Mesendoderm (in vitro differentiated cells): ENCODE measurements at regions not wholly inside any gene's neighbourhood (a gene's known extent, or its start where the extent isn't known, plus 50 kb on each side); places are given as distances from the start of the nearest gene placed in this dataset.
A peak's percentile ranks its signal among the peaks of the same experiment; 100 is the strongest.

Experiments used
- DNase-seq: peaks from one replicate; pipeline ENCODE4 v3.0.0; 2013
- H2AK5ac ChIP-seq: 2 replicates; pipeline ENCODE4 v1.6.1; 2013; ENCODE audit warnings: low read length, inconsistent platforms
- H2BK120ac ChIP-seq: 2 replicates; pipeline ENCODE4 v1.6.1; 2013; ENCODE audit warnings: low read depth, mild to moderate bottlenecking, low read length, moderate library complexity, mixed read lengths
- H2BK15ac ChIP-seq: replicated peaks from 2 replicates; pipeline ENCODE4 v1.6.1; 2013; ENCODE audit warnings: low read depth, mild to moderate bottlenecking, moderate library complexity
- H2BK5ac ChIP-seq: 2 replicates; pipeline ENCODE4 v1.6.1; 2013; ENCODE audit warnings: low read length, inconsistent platforms
- H3K18ac ChIP-seq: 2 replicates; pipeline ENCODE4 v1.6.1; 2013; ENCODE audit warnings: mild to moderate bottlenecking, low read length, mixed read lengths
- H3K23ac ChIP-seq: one replicate; pipeline ENCODE4 v1.6.1; 2013; ENCODE audit warnings: low read length
- H3K27ac ChIP-seq: 2 replicates; pipeline ENCODE4 v1.5.1; 2013; ENCODE audit warnings: low read depth, mild to moderate bottlenecking, inconsistent platforms, low read length, moderate library complexity
- H3K27me3 ChIP-seq: 2 replicates; pipeline ENCODE4 v1.6.1; 2013; ENCODE audit warnings: low read length, control low read depth, mild to moderate bottlenecking, inconsistent platforms; ENCODE audit not compliant: insufficient read depth, poor library complexity
- H3K36me3 ChIP-seq: 2 replicates; pipeline ENCODE4 v1.6.1; 2013; ENCODE audit warnings: low read length, inconsistent platforms; ENCODE audit not compliant: control insufficient read depth, insufficient read depth
- H3K4ac ChIP-seq: one replicate; pipeline ENCODE4 v1.6.1; 2013; ENCODE audit warnings: low read depth, mild to moderate bottlenecking, low read length, moderate library complexity
- H3K4me1 ChIP-seq: 2 replicates; pipeline ENCODE4 v1.6.1; 2013; ENCODE audit warnings: low read depth, low read length, inconsistent platforms; ENCODE audit not compliant: control insufficient read depth
- H3K4me2 ChIP-seq: 2 replicates; pipeline ENCODE4 v1.6.1; 2013; ENCODE audit warnings: low read length
- H3K4me3 ChIP-seq: 2 replicates; pipeline ENCODE4 v1.5.1; 2013; ENCODE audit warnings: mild to moderate bottlenecking, low read length
- H3K56ac ChIP-seq: one replicate; pipeline ENCODE4 v1.6.1; 2013; ENCODE audit warnings: low read length
- H3K79me1 ChIP-seq: 2 replicates; pipeline ENCODE4 v1.6.1; 2013; ENCODE audit warnings: low read length, inconsistent platforms
- H3K79me2 ChIP-seq: 2 replicates; pipeline ENCODE4 v1.6.1; 2013; ENCODE audit warnings: mild to moderate bottlenecking, low read length; ENCODE audit not compliant: control insufficient read depth, insufficient read depth
- H3K9ac ChIP-seq: 2 replicates; pipeline ENCODE4 v1.6.1; 2013; ENCODE audit warnings: low read length, inconsistent platforms
- H4K5ac ChIP-seq: one replicate; pipeline ENCODE4 v1.6.1; 2013; ENCODE audit warnings: low read length
- H4K8ac ChIP-seq: one replicate; pipeline ENCODE4 v1.6.1; 2013; ENCODE audit warnings: low read depth, mild to moderate bottlenecking, control low read depth, low read length, moderate library complexity
- WGBS: extraction: QIAGEN DNeasy Blood & Tissue Kit; methylation state at CpG from one replicate; pipeline ENCODE4 v1.1.7; 2013; ENCODE audit warnings: low lambda C conversion rate, missing lambda C conversion rate; ENCODE audit not compliant: insufficient coverage; ENCODE audit errors: extremely low coverage; 5-methylcytosine and 5-hydroxymethylcytosine counted together

DNA sequence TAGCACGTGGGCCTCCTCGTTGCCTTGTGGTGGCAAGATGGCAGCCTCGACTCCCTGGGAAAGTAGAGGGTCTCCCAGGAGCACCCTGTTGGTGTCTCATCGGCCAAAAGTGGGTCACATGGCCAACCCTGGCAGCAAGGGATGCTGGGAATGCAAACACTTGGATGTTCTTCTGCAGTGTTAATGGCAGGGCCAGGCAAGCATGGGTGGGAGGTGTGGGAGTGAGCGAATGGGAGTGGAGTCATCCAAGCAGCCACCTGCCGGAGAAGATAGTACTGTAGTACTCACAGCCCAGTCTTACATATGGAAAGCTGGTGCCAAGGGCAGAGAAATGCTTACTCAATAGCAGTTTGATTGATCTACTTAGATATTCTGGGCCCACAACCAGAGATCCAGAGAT, 122.2 kb downstream of the INHBB start:
- no CpG with 5 or more reads among the region's 6 CpGs for WGBS
- H2AK5ac ChIP-seq: no peak overlapping the region
- no peak overlapping the region for H3K18ac ChIP-seq
- H3K4me3 ChIP-seq: no peak overlapping the region
- H3K27ac ChIP-seq: no peak overlapping the region
- H3K23ac ChIP-seq: no peak overlapping the region
- no peak overlapping the region for H3K4me2 ChIP-seq
- H3K79me1 ChIP-seq: no peaks in the 10 kb centered on the region
- no peak overlapping the region for H3K56ac ChIP-seq
- peaks cover 7% of the 10 kb centered on the region for H3K4me1 ChIP-seq
- H3K79me2 ChIP-seq: no peaks in the 10 kb centered on the region
- H4K8ac ChIP-seq: no peak overlapping the region
- no peak overlapping the region for H3K9ac ChIP-seq
- no peak overlapping the region for H4K5ac ChIP-seq
- H3K4ac ChIP-seq: no peak overlapping the region
- no peak for DNase-seq
- no peak overlapping the region for H2BK15ac ChIP-seq
- H3K36me3 ChIP-seq: no peaks in the 10 kb centered on the region
- no peak overlapping the region for H2BK120ac ChIP-seq
- no peak overlapping the region for H2BK5ac ChIP-seq
- peaks cover 6% of the 10 kb centered on the region for H3K27me3 ChIP-seq

DNA sequence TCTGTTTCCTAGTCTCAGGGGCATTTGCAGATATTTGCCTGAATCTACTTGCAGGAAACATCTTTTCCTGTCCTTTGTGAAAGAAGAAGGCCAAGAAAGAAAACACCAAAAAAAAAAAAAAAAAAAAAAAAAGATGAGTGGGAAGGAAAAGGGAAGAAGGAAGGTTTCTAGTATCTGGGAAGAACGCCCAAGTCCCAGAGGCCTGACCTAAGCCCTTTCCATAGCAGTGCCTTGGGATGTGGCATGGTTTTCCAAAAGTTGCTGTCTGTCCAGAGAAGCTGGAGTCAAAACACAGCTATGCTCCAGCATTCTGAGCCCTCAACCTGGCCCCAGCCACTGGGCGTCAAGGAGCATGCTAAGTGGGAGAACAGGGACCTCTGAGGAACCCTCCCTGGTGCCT, 123.5 kb downstream of the INHBB start:
- H3K27ac ChIP-seq: no peak overlapping the region
- H3K4me3 ChIP-seq: no peak overlapping the region
- no peak overlapping the region for H2BK120ac ChIP-seq
- no peaks in the 10 kb centered on the region for H3K79me1 ChIP-seq
- WGBS: no CpG with 5 or more reads among the region's 2 CpGs
- H2BK15ac ChIP-seq: no peak overlapping the region
- DNase-seq: no peak
- H3K4ac ChIP-seq: no peak overlapping the region
- no peak overlapping the region for H2AK5ac ChIP-seq
- peaks cover 7% of the 10 kb centered on the region for H3K4me1 ChIP-seq
- H3K23ac ChIP-seq: no peak overlapping the region
- H3K4me2 ChIP-seq: no peak overlapping the region
- peaks cover 2% of the 10 kb centered on the region for H3K27me3 ChIP-seq
- H3K9ac ChIP-seq: no peak overlapping the region
- H2BK5ac ChIP-seq: no peak overlapping the region
- no peak overlapping the region for H4K8ac ChIP-seq
- no peak overlapping the region for H4K5ac ChIP-seq
- H3K79me2 ChIP-seq: no peaks in the 10 kb centered on the region
- no peak overlapping the region for H3K56ac ChIP-seq
- H3K18ac ChIP-seq: no peak overlapping the region
- H3K36me3 ChIP-seq: no peaks in the 10 kb centered on the region

DNA sequence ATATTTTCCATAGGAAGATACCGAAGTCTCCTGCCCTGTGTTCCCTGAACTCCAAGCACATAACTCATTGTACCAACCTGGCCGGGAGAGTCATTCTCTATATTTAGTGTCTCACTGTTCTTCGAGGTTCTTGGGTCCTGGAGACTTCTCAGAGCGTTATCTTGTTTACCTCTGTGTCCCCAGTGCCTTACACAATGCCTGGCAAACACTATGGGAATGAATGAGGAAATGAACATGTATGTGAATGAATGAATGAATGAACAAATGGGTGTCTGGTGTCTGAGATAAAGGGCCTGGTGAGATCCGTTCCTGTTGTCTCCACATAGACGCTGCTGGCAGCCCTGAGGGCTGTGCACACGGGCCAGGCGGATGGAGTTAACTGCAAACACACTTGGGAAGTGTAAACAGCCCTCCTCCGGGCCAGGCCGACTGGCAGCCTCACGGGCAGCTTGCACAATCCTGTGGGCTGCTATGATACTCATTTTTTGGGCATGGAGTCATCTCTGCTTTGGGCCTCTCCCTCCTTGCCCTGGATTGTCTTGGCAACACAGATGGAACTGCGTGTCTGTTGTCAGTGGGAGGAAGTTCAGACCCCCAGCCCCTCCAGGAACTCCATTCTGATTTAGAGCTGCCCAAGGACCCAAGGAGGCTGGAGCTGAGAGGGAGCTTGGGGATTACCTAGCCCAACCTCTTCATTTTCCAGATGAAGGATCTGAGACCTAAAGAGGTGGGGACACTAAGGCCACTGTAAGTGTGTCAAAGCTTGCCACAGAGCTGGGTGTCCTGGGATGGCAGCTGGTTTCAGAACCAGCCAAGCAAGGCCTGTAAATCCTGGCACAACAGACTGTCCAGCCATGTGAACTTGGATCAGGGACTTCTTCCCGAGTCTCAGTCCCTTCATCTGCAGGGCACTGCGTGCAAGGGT, 124.4 kb downstream of the INHBB start:
- no peak overlapping the region for H2BK5ac ChIP-seq
- peaks cover 2% of the 10 kb centered on the region for H3K27me3 ChIP-seq
- H3K4me2 ChIP-seq: no peak overlapping the region
- WGBS: no CpG with 5 or more reads among the region's 14 CpGs
- H2BK120ac ChIP-seq: no peak overlapping the region
- no peak overlapping the region for H2BK15ac ChIP-seq
- no peak overlapping the region for H3K4me3 ChIP-seq
- peaks cover 7% of the 10 kb centered on the region for H3K4me1 ChIP-seq
- no peak overlapping the region for H3K23ac ChIP-seq
- no peak overlapping the region for H2AK5ac ChIP-seq
- no peak overlapping the region for H3K56ac ChIP-seq
- H4K8ac ChIP-seq: no peak overlapping the region
- H3K79me1 ChIP-seq: no peaks in the 10 kb centered on the region
- no peak overlapping the region for H3K18ac ChIP-seq
- H3K27ac ChIP-seq: no peak overlapping the region
- DNase-seq: no peak
- no peak overlapping the region for H4K5ac ChIP-seq
- no peak overlapping the region for H3K4ac ChIP-seq
- no peaks in the 10 kb centered on the region for H3K36me3 ChIP-seq
- H3K79me2 ChIP-seq: no peaks in the 10 kb centered on the region
- H3K9ac ChIP-seq: no peak overlapping the region

DNA sequence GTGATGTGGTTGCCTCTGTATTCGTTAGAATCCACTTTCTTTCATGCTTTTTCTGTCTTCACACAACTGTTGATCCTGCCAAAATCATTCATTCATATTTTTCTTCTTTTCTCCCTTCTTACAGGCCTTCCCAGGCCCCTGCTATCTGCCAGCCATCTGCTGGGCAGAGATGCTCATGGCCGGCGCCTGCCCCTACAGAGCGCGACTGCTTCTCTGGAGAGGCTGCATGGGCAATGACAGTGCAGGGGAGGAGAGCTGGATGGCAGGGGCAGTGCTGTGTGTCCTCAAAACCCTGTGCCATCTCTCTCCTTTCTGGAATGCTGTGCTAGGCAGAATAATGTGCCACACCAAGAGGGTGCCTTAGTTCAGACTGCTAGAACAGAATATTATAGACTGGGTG, 125.2 kb downstream of the INHBB start:
- Histone ChIP-seq H3K4me1 (peaks cover 4% of the 10 kb centered on the region), H2BK5ac (no peak overlapping the region), H4K8ac (no peak overlapping the region), H3K27ac (no peak overlapping the region), H4K5ac (no peak overlapping the region), H3K79me2 (no peaks in the 10 kb centered on the region), H2AK5ac (no peak overlapping the region), H2BK15ac (no peak overlapping the region), H3K56ac (no peak overlapping the region), H3K4me3 (no peak overlapping the region), H3K36me3 (no peaks in the 10 kb centered on the region), H3K23ac (no peak overlapping the region), H3K79me1 (no peaks in the 10 kb centered on the region), H3K4ac (no peak overlapping the region), H3K18ac (no peak overlapping the region), H3K9ac (no peak overlapping the region), H3K4me2 (no peak overlapping the region), H2BK120ac (no peak overlapping the region), H3K27me3 (peaks cover 2% of the 10 kb centered on the region)
- no peak for DNase-seq
- no CpG with 5 or more reads among the region's 5 CpGs for WGBS

DNA sequence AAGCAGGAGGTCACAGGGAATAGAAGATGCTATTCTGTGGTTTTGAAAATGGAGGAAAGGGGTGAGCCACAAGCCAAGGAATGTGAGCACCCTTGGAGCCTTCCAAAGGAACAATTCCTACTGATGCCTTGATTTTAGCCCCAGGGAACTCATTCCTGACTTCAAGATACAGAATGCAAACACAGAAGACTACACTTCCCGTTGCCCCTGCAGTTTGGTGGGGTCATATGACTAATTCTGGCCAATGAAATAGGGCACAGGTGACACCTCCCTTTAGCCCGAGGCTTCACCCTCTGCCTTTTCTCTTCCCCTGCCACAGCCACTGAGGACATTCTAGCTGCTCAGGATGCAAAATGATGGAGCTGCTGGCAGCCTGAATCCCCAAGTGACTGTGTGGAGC, 126.1 kb downstream of the INHBB start:
- Histone ChIP-seq H3K27ac (no peak overlapping the region), H4K8ac (no peak overlapping the region), H2BK120ac (no peak overlapping the region), H3K27me3 (peaks cover 2% of the 10 kb centered on the region), H2AK5ac (no peak overlapping the region), H3K4me3 (no peak overlapping the region), H3K36me3 (no peaks in the 10 kb centered on the region), H3K23ac (no peak overlapping the region), H3K4me2 (no peak overlapping the region), H2BK15ac (no peak overlapping the region), H3K79me2 (no peaks in the 10 kb centered on the region), H4K5ac (no peak overlapping the region), H3K79me1 (no peaks in the 10 kb centered on the region), H2BK5ac (no peak overlapping the region), H3K56ac (no peak overlapping the region), H3K18ac (no peak overlapping the region), H3K4me1 (no peaks in the 10 kb centered on the region), H3K9ac (no peak overlapping the region), H3K4ac (no peak overlapping the region)
- no CpG with 5 or more reads among the region's 2 CpGs for WGBS
- peak; percentile 29 for DNase-seq

DNA sequence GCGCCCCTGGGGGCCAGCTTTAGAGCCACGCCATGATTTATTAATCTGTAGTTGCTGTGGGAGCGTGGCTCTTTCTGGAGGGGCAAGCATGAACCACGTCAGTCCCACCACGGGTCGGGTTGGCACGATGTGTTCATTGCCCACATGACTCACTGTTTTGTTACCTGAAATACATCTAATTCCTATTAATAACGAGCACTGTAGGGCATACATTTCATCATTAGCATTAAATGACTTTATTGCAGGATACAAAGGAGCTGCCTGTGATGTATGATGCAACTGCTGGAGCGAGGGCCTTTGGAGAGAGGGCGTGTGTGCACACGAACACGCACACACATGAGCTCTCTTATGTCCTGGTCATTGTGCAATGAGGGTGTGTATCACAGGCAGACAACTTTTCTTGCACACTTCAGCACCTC, 127.0 kb downstream of the INHBB start:
- Histone ChIP-seq H3K56ac (no peak overlapping the region), H3K23ac (no peak overlapping the region), H3K27me3 (peaks cover 2% of the 10 kb centered on the region), H4K5ac (no peak overlapping the region), H3K18ac (no peak overlapping the region), H3K79me2 (no peaks in the 10 kb centered on the region), H3K4ac (no peak overlapping the region), H2AK5ac (no peak overlapping the region), H2BK15ac (no peak overlapping the region), H3K4me2 (no peak overlapping the region), H2BK5ac (no peak overlapping the region), H2BK120ac (no peak overlapping the region), H3K79me1 (no peaks in the 10 kb centered on the region), H3K27ac (no peak overlapping the region), H3K36me3 (no peaks in the 10 kb centered on the region), H4K8ac (no peak overlapping the region), H3K9ac (no peak overlapping the region), H3K4me3 (no peak overlapping the region), H3K4me1 (no peaks in the 10 kb centered on the region)
- DNase-seq: no peak
- WGBS: no CpG with 5 or more reads among the region's 12 CpGs
